ENCODE measurements at regions not wholly inside any gene's neighbourhood (a gene's known extent, or its start where the extent isn't known, plus 50 kb on each side); places are given as distances from the start of the nearest gene placed in this dataset.

- TF ChIP-seq CTCF (conservative IDR thresholded peaks at IDR 0.05; ENCODE audit: low read depth, low read length) (no peak), EZH2phosphoT487 (IDR thresholded peaks at IDR 0.05; ENCODE audit: borderline replicate concordance, low read length) (no peak)
Observed at GRCh38 chr2:176405477-176405876, 136.2 kb downstream of the MTX2 start.
